ENCODE measurements at regions not wholly inside any gene's neighbourhood (a gene's known extent, or its start where the extent isn't known, plus 50 kb on each side); places are given as distances from the start of the nearest gene placed in this dataset.

- no peaks in the 10 kb centered on the region for H3K27me3 ChIP-seq (ENCODE audit: control insufficient read depth, insufficient read depth, low read length)
- DNase-seq: no peak
- no peaks in the 10 kb centered on the region for H3K36me3 ChIP-seq (replicated peaks; ENCODE audit: control insufficient read depth, insufficient read depth, low read length)
- H3K4me3 ChIP-seq (ENCODE audit: insufficient read depth, low read depth, low read length): no peak overlapping the region
These were observed 778.0 kb downstream of the BRD1 start for GRCh38 chr22:49049691-49050090.

DNA sequence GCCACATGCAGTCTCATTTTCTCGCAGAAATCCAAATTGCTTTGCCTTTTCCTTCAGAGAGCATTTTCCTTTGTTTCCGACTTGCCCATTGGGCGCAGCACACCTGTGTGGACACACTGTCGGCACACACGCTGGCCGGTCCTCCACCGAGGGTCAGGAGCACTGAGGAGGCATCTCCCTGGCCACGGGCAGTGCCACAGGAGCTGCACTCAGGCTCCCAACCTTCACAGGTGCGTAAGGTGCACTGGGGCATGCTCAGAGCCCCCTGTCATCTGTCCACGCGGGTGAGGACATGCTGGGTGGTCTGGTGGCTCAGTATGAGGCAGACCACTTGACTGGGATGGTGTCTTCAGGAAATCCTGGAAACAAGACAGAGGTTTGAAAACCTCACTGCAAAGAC, 779.1 kb downstream of the BRD1 start:
- DNase-seq: no peak
- H3K27me3 ChIP-seq (ENCODE audit: control insufficient read depth, insufficient read depth, low read length): no peaks in the 10 kb centered on the region
- no peaks in the 10 kb centered on the region for H3K36me3 ChIP-seq (replicated peaks; ENCODE audit: control insufficient read depth, insufficient read depth, low read length)
- no peak overlapping the region for H3K4me3 ChIP-seq (ENCODE audit: insufficient read depth, low read depth, low read length)

GRCh38 chr22:49047447-49047846, 780.2 kb downstream of the BRD1 start:
- DNase-seq: no peak
- H3K27me3 ChIP-seq (ENCODE audit: control insufficient read depth, insufficient read depth, low read length): no peaks in the 10 kb centered on the region
- H3K4me3 ChIP-seq (ENCODE audit: insufficient read depth, low read depth, low read length): no peak overlapping the region
- H3K36me3 ChIP-seq (replicated peaks; ENCODE audit: control insufficient read depth, insufficient read depth, low read length): no peaks in the 10 kb centered on the region

DNA sequence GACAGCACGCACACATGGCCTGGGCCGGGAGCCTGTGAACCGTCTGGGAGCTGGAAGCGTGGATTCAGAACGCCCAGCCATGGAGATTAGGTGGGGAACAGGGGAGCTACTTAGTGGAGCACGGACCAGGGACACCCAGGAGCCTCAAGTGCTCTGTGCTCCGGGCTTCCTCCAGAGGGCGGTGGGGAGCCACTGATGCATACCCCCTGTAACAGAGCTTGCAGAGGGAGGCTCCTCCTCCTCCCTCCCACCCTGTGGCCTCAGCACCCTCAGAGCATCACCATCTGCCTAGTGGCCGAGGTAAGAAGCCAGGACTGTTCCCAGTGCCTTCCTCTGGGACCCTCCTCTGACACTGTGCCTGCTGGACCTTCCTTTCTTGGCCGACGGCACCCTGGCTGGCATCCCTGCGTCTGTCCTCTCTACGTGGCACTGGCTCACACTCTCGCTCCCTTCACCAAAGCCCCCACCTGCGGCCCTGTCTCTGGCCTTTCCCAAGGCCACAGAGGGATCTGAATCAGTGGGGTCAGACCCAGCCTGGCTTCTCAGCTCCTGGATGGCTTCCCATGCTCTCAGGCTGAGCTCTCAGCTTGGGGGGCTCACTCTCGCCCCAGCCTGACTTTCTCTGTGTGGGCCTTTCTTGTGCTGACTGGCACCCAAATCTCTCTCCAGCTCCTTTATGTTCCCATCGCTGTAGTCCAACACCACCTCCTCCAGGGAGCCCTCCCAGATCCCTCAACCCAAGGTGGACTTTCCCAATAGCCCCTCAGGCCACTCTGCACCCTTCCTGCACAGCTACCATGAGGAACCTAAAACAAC, 780.9 kb downstream of the BRD1 start:
- Histone ChIP-seq H3K36me3 (replicated peaks; ENCODE audit: control insufficient read depth, insufficient read depth, low read length) (no peaks in the 10 kb centered on the region), H3K4me3 (ENCODE audit: insufficient read depth, low read depth, low read length) (no peak overlapping the region), H3K27me3 (ENCODE audit: control insufficient read depth, insufficient read depth, low read length) (no peaks in the 10 kb centered on the region)
- peak; percentile 97 for DNase-seq

DNA sequence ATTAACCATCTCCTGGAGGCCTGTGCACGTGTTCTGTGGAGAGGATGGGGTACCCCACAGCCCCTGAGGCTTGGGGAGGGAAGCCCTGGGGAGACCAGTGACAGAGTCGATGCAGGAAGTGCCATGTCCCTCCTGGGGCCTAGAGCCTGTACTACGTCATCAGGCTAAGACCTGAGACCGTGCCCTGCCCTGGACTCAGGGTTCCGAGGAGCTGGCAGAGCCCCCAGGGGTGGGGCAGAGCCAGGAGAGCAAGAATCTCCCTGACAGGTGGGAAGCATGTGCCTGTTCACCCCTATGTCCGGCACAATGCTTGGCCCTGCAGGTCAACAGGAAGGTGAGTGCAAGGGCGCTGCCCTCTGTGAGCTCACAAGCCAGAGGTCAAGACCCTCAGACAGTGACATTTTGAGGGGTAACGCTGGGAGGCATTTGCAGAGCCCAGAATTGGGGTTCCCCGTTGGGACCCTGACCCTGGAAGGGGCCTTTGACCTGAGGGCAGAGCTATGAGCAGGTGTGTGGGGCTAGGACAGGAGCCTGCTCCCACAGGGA, 781.6 kb downstream of the BRD1 start:
- H3K4me3 ChIP-seq (ENCODE audit: insufficient read depth, low read depth, low read length): no peak overlapping the region
- no peak for DNase-seq
- H3K36me3 ChIP-seq (replicated peaks; ENCODE audit: control insufficient read depth, insufficient read depth, low read length): no peaks in the 10 kb centered on the region
- H3K27me3 ChIP-seq (ENCODE audit: control insufficient read depth, insufficient read depth, low read length): no peaks in the 10 kb centered on the region

DNA sequence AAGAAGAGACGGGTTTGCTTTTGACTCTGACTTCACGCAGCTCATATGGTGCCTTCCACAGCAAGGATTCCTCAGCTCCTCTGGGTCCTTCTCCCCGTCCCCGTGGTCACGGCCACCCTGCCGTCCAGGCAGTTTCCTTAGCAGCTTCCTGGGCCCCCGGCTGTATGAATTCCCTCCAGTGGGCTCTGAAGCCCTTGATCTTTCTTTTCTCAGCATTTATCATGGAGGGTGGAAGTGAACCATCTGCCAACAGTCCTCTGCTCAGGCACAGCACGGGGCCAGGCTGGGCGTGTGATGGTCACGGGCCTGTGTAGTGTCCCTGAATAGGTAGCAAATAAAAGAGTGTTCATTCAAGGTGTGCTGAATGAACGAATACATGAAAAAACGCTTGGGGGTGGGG, 782.4 kb downstream of the BRD1 start:
- no peaks in the 10 kb centered on the region for H3K27me3 ChIP-seq (ENCODE audit: control insufficient read depth, insufficient read depth, low read length)

DNA sequence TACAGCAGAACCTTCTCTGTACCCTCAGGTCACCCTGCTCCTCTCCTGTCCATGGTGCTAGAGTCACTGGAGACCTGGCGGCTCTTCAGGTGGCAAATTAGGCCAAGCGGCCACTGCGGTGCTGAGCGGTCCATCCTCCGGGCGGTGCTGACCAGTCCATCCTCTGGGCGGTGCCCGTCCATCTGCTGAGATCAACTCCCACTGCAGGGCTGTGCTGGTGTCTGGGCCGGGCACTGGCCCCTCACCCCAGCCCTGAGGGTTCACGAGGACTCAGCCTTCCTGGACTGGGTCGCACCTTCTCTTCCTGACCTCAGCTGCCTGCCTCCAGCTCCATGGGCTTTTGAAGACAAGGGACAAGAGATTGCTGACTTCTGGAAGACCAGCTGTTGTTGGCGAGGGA, 782.9 kb downstream of the BRD1 start:
- Histone ChIP-seq H3K4me3 (ENCODE audit: insufficient read depth, low read depth, low read length) (no peak overlapping the region), H3K27me3 (ENCODE audit: control insufficient read depth, insufficient read depth, low read length) (no peaks in the 10 kb centered on the region), H3K36me3 (replicated peaks; ENCODE audit: control insufficient read depth, insufficient read depth, low read length) (no peaks in the 10 kb centered on the region)
- DNase-seq: no peak

More for the DNA sequence above, 782.4 kb downstream of the BRD1 start:
- DNase-seq: no peak
- H3K36me3 ChIP-seq (replicated peaks; ENCODE audit: control insufficient read depth, insufficient read depth, low read length): no peaks in the 10 kb centered on the region
- H3K4me3 ChIP-seq (ENCODE audit: insufficient read depth, low read depth, low read length): no peak overlapping the region

DNA sequence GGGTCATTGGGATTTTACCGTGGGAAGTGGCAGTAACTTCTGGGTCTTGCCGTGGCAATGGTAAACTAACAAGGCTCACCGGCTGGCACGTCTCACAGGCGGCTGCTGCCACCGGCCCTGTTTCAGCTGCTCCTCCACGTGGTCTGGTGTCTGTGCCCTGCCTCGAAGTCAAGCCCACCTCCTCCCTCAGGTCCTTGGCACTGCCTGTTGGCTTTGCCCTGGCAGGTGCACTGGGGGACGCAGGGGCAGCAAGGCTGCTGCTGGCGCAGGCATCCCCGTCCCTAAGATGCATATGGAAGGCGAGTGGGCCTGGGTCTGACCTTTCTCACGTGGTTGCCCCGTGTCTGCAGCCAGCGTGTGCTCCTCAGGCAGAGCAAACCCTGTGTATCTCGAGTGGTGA, 783.6 kb downstream of the BRD1 start:
- H3K4me3 ChIP-seq (ENCODE audit: insufficient read depth, low read depth, low read length): no peak overlapping the region
- no peaks in the 10 kb centered on the region for H3K27me3 ChIP-seq (ENCODE audit: control insufficient read depth, insufficient read depth, low read length)
- no peaks in the 10 kb centered on the region for H3K36me3 ChIP-seq (replicated peaks; ENCODE audit: control insufficient read depth, insufficient read depth, low read length)
- no peak for DNase-seq

DNA sequence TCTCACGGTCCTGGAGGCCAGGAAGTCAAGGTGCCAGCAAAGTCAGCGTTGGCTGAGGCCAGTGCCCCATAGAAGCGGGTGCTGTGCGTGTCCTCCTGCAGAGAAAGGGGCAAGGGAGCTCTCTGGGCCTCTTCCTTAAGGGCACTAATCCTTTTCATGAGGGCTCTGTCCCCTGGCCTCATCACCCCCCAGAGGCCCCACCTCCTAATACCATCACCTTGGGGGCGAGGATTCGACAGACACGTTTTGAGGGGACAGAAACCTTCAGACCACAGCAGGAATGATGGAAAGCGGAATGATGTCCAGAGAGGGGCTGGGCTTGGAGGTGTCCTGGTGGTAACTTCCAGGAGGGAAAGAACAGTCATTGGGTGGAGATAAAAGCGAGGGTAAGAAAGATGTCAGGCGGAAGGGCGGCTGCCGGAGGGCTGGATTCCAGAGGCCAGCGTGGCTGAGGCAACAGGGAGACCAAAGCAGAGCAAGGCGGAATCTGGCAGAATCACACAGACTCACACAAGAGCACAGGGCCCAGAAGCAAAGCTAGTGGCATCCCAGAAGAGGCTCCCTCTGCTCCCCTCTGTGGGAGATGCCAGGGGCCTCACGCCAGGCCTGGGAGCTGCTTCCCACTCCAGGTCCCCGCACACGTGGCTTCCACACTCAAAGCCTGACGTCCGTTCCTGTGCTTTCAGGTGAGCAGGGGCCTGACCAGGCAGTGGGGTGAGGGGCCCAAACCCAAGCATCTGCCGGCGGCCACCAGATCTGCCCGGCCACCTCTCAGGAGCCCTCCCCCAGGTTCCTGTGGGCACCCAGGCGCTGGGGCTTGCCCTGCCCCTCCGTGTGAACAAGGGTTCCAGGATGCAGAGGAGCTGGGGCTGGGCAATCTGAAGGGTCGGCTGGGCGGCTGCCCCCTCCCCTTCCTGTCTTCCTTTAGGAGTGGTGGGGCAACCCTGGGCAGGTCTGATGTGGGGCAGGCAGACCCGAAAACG, 784.5 kb downstream of the BRD1 start:
- no peaks in the 10 kb centered on the region for H3K27me3 ChIP-seq (ENCODE audit: control insufficient read depth, insufficient read depth, low read length)
- peak; percentile 43 for DNase-seq
- H3K4me3 ChIP-seq (ENCODE audit: insufficient read depth, low read depth, low read length): no peak overlapping the region
- H3K36me3 ChIP-seq (replicated peaks; ENCODE audit: control insufficient read depth, insufficient read depth, low read length): no peaks in the 10 kb centered on the region

DNA sequence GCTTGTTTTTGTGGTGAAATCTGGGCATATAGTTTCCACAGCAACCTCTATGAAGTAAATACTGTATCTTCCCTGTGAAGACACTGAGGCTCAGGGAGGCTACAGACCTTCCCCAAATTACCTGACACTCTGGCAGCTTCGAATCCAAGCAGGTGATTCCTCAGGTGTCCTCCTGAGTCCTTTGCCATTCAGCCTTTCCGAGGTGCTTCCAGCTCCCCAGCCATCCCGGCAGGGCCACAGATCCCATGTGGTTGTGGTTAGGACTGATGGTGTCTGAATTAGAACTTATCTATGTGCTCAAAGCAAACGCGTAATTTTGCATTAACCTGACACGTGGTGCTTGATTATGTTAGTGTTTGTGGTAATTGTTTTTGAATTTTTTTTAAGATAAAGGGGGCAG, 785.6 kb downstream of the BRD1 start:
- H3K27me3 ChIP-seq (ENCODE audit: control insufficient read depth, insufficient read depth, low read length): no peaks in the 10 kb centered on the region
- H3K4me3 ChIP-seq (ENCODE audit: insufficient read depth, low read depth, low read length): no peak overlapping the region
- H3K36me3 ChIP-seq (replicated peaks; ENCODE audit: control insufficient read depth, insufficient read depth, low read length): no peaks in the 10 kb centered on the region
- no peak for DNase-seq

- peak; percentile 42 for DNase-seq
- H3K4me3 ChIP-seq (ENCODE audit: insufficient read depth, low read depth, low read length): no peak overlapping the region
These were observed 786.8 kb downstream of the BRD1 start for GRCh38 chr22:49040754-49041467.

GRCh38 chr22:49040111-49040510, 787.6 kb downstream of the BRD1 start:
- Histone ChIP-seq H3K27me3 (ENCODE audit: control insufficient read depth, insufficient read depth, low read length) (no peaks in the 10 kb centered on the region), H3K4me3 (ENCODE audit: insufficient read depth, low read depth, low read length) (no peak overlapping the region), H3K36me3 (replicated peaks; ENCODE audit: control insufficient read depth, insufficient read depth, low read length) (no peaks in the 10 kb centered on the region)
- no peak for DNase-seq

More at GRCh38 chr22:49040754-49041467, 786.8 kb downstream of the BRD1 start:
- H3K36me3 ChIP-seq (replicated peaks; ENCODE audit: control insufficient read depth, insufficient read depth, low read length): no peaks in the 10 kb centered on the region
- no peaks in the 10 kb centered on the region for H3K27me3 ChIP-seq (ENCODE audit: control insufficient read depth, insufficient read depth, low read length)

DNA sequence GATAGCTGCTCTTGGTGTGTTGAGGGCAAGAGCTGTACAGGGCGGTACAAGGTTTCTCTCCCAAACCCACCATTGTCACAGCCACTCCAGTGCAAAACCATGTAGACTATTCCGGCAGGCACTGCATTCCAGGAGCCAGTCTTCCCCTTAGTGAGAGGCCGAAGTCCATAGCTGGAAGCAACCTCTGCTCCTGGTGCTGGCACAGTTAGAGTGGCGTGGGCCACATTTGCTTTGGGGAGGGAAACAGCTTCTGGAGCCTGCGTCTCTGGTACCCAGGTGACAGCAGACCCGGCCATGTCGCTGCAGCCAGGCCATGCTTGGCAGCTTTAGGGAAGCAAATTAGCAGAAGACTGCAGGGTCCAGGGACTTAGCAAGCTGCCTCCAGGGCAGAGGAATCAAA, 788.0 kb downstream of the BRD1 start:
- DNase-seq: no peak
- no peaks in the 10 kb centered on the region for H3K36me3 ChIP-seq (replicated peaks; ENCODE audit: control insufficient read depth, insufficient read depth, low read length)
- no peak overlapping the region for H3K4me3 ChIP-seq (ENCODE audit: insufficient read depth, low read depth, low read length)

GRCh38 chr22:49037701-49038245, 789.9 kb downstream of the BRD1 start:
- H3K36me3 ChIP-seq (replicated peaks; ENCODE audit: control insufficient read depth, insufficient read depth, low read length): no peaks in the 10 kb centered on the region
- no peak for DNase-seq
- H3K4me3 ChIP-seq (ENCODE audit: insufficient read depth, low read depth, low read length): no peak overlapping the region
- no peaks in the 10 kb centered on the region for H3K27me3 ChIP-seq (ENCODE audit: control insufficient read depth, insufficient read depth, low read length)

More for the DNA sequence above, 788.0 kb downstream of the BRD1 start:
- H3K27me3 ChIP-seq (ENCODE audit: control insufficient read depth, insufficient read depth, low read length): no peaks in the 10 kb centered on the region

Measured in H7 (cell line).